Colonic mucosa (tissue), 4 donors: ENCODE measurements at regions not wholly inside any gene's neighbourhood (a gene's known extent, or its start where the extent isn't known, plus 50 kb on each side); places are given as distances from the start of the nearest gene placed in this dataset.
"Not testable (repeated sequence)": the region's sequence is repeated elsewhere in the genome, so short reads cannot be mapped to it uniquely, and the experiment has no call there.

Source experiments
- DNase-seq: peaks from one replicate; pipeline ENCODE4 v3.0.0-alpha.2; 2020
- H3K27ac ChIP-seq: fragments of 200-600 bp; one replicate; pipeline ENCODE4 v1.8.0; 2021
- H3K27me3 ChIP-seq: fragments of 200-600 bp; one replicate; pipeline ENCODE4 v1.8.0; 2021
- H3K36me3 ChIP-seq: fragments of 200-600 bp; one replicate; pipeline ENCODE4 v1.8.0; 2021
- H3K4me1 ChIP-seq: fragments of 200-600 bp; one replicate; pipeline ENCODE4 v1.8.0; 2021; ENCODE audit warnings: mild to moderate bottlenecking
- H3K4me3 ChIP-seq: fragments of 200-600 bp; one replicate; pipeline ENCODE4 v1.8.0; 2021
- H3K9ac ChIP-seq, 2 donors: one replicate each; pipeline ENCODE4 v1.7.0; 2013; ENCODE audit warnings: control low read depth in 2 of 2, low read depth in 2 of 2, low read length in 2 of 2
- H3K9me3 ChIP-seq: fragments of 200-600 bp; one replicate; pipeline ENCODE4 v1.8.0; 2021
- intact Hi-C: fragments of 100-400 bp; cut with DNase I; formaldehyde crosslinking; loops from one replicate; pipeline ENCODE4 v1.14.1; 2022
- donor health status: healthy.
- donor health status: DM: no; HTN: no; CAD: no.
- donor health status: DM: no; HTN: no; CAD: no.

- DNase-seq, H3K9ac ChIP-seq, H3K27me3 ChIP-seq, H3K4me3 ChIP-seq, intact Hi-C loops, H3K36me3 ChIP-seq, H3K9me3 ChIP-seq, H3K27ac ChIP-seq, H3K4me1 ChIP-seq: not testable (repeated sequence)
Observed at GRCh38 chr21:10381687-10382060, 139.7 kb upstream of the TPTE start.

GRCh38 chr21:10382135-10382534, 139.2 kb upstream of the TPTE start:
- H3K27ac ChIP-seq, intact Hi-C loops, H3K9ac ChIP-seq, H3K4me1 ChIP-seq, H3K27me3 ChIP-seq, H3K36me3 ChIP-seq, DNase-seq, H3K4me3 ChIP-seq, H3K9me3 ChIP-seq: not testable (repeated sequence)

GRCh38 chr21:10382580-10382979, 138.8 kb upstream of the TPTE start:
- not testable (repeated sequence) for DNase-seq, H3K4me1 ChIP-seq

GRCh38 chr21:10383571-10383970, 137.8 kb upstream of the TPTE start:
- H3K4me1 ChIP-seq, H3K36me3 ChIP-seq, H3K4me3 ChIP-seq, DNase-seq, H3K9ac ChIP-seq, H3K27ac ChIP-seq, H3K27me3 ChIP-seq, intact Hi-C loops, H3K9me3 ChIP-seq: not testable (repeated sequence)

More at GRCh38 chr21:10382580-10382979, 138.8 kb upstream of the TPTE start:
- H3K27me3 ChIP-seq, H3K36me3 ChIP-seq, H3K9ac ChIP-seq, H3K27ac ChIP-seq, H3K9me3 ChIP-seq, H3K4me3 ChIP-seq, intact Hi-C loops: not testable (repeated sequence)

GRCh38 chr21:10384304-10384861, 137.0 kb upstream of the TPTE start:
- peaks cover 11% of the 10 kb centered on the region for H3K9me3 ChIP-seq
- H3K4me1 ChIP-seq, DNase-seq, intact Hi-C loops, H3K27me3 ChIP-seq, H3K36me3 ChIP-seq, H3K27ac ChIP-seq, H3K4me3 ChIP-seq, H3K9ac ChIP-seq: not testable (repeated sequence)

GRCh38 chr21:10385202-10385601, 136.2 kb upstream of the TPTE start:
- intact Hi-C loops, H3K27me3 ChIP-seq, H3K4me1 ChIP-seq, DNase-seq, H3K27ac ChIP-seq, H3K4me3 ChIP-seq, H3K9ac ChIP-seq, H3K36me3 ChIP-seq: not testable (repeated sequence)
- H3K9me3 ChIP-seq, result peaks cover 11% of the 10 kb centered on the region

- H3K4me1 ChIP-seq, H3K27ac ChIP-seq, H3K36me3 ChIP-seq, intact Hi-C loops, H3K4me3 ChIP-seq, H3K27me3 ChIP-seq, H3K9ac ChIP-seq, DNase-seq: not testable (repeated sequence)
- peaks cover 14% of the 10 kb centered on the region for H3K9me3 ChIP-seq
Observed at GRCh38 chr21:10385898-10386527, 135.4 kb upstream of the TPTE start.

- intact Hi-C loops, H3K4me3 ChIP-seq, H3K36me3 ChIP-seq, DNase-seq, H3K27ac ChIP-seq, H3K4me1 ChIP-seq, H3K27me3 ChIP-seq, H3K9ac ChIP-seq: not testable (repeated sequence)
- H3K9me3 ChIP-seq, result peaks cover 14% of the 10 kb centered on the region
Observed at GRCh38 chr21:10387692-10388450, 133.5 kb upstream of the TPTE start.

- intact Hi-C loops, result not testable (repeated sequence)
Observed at GRCh38 chr21:10388625-10389024, 132.8 kb upstream of the TPTE start.

GRCh38 chr21:10392301-10392700, 129.1 kb upstream of the TPTE start:
- H3K36me3 ChIP-seq, intact Hi-C loops, H3K27ac ChIP-seq, H3K4me3 ChIP-seq, DNase-seq, H3K9me3 ChIP-seq, H3K9ac ChIP-seq, H3K4me1 ChIP-seq, H3K27me3 ChIP-seq: not testable (repeated sequence)

More at GRCh38 chr21:10388625-10389024, 132.8 kb upstream of the TPTE start:
- H3K4me1 ChIP-seq, H3K36me3 ChIP-seq, H3K27me3 ChIP-seq, DNase-seq, H3K4me3 ChIP-seq, H3K27ac ChIP-seq, H3K9ac ChIP-seq: not testable (repeated sequence)
- H3K9me3 ChIP-seq, result peaks cover 14% of the 10 kb centered on the region

- H3K36me3 ChIP-seq, H3K27ac ChIP-seq, H3K4me3 ChIP-seq, DNase-seq, intact Hi-C loops, H3K27me3 ChIP-seq, H3K9me3 ChIP-seq, H3K4me1 ChIP-seq, H3K9ac ChIP-seq: not testable (repeated sequence)
Observed at GRCh38 chr21:10395963-10396362, 125.4 kb upstream of the TPTE start.

- H3K27ac ChIP-seq, H3K4me1 ChIP-seq, intact Hi-C loops, H3K4me3 ChIP-seq, H3K36me3 ChIP-seq, H3K9ac ChIP-seq, DNase-seq, H3K27me3 ChIP-seq: not testable (repeated sequence)
- peaks cover 11% of the 10 kb centered on the region for H3K9me3 ChIP-seq
Observed at GRCh38 chr21:10397495-10397915, 123.9 kb upstream of the TPTE start.

- H3K4me1 ChIP-seq, H3K4me3 ChIP-seq, H3K36me3 ChIP-seq, H3K27ac ChIP-seq, DNase-seq, H3K27me3 ChIP-seq, H3K9ac ChIP-seq, intact Hi-C loops: not testable (repeated sequence)
- peaks cover 20% of the 10 kb centered on the region for H3K9me3 ChIP-seq
Observed at GRCh38 chr21:10398692-10399489, 122.5 kb upstream of the TPTE start.
